MM.1S (cell line): ENCODE measurements at regions not wholly inside any gene's neighbourhood (a gene's known extent, or its start where the extent isn't known, plus 50 kb on each side); places are given as distances from the start of the nearest gene placed in this dataset.

Experiments
- EZH2phosphoT487 ChIP-seq: fragments of 300-600 bp; sonication (generic); IDR thresholded peaks from 2 replicates; pipeline ENCODE4 v1.6.1; 2018; ENCODE audit warnings: antibody characterized with exemption, low read length
- TF ChIP-seq, protein P1 (sequence below): fragments of 300-600 bp; sonication (generic); IDR thresholded peaks from 2 replicates; pipeline ENCODE4 v1.5.1; 2016; ENCODE audit warnings: antibody characterized with exemption, low read length, mixed read lengths

GRCh38 chr16:25570131-25570530 is 121.6 kb upstream of the HS3ST4 start:
- TF ChIP-seq, protein P1, sequence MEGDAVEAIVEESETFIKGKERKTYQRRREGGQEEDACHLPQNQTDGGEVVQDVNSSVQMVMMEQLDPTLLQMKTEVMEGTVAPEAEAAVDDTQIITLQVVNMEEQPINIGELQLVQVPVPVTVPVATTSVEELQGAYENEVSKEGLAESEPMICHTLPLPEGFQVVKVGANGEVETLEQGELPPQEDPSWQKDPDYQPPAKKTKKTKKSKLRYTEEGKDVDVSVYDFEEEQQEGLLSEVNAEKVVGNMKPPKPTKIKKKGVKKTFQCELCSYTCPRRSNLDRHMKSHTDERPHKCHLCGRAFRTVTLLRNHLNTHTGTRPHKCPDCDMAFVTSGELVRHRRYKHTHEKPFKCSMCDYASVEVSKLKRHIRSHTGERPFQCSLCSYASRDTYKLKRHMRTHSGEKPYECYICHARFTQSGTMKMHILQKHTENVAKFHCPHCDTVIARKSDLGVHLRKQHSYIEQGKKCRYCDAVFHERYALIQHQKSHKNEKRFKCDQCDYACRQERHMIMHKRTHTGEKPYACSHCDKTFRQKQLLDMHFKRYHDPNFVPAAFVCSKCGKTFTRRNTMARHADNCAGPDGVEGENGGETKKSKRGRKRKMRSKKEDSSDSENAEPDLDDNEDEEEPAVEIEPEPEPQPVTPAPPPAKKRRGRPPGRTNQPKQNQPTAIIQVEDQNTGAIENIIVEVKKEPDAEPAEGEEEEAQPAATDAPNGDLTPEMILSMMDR, result no peak
- no peak for TF ChIP-seq EZH2phosphoT487
